Sigmoid colon (tissue), 6 donors: ENCODE measurements at regions not wholly inside any gene's neighbourhood (a gene's known extent, or its start where the extent isn't known, plus 50 kb on each side); places are given as distances from the start of the nearest gene placed in this dataset.

Experiments
- DNase-seq: peaks from one replicate; pipeline ENCODE4 v3.0.0-alpha.2; 2019
- H3K27ac ChIP-seq, 4 donors: fragments of 200-600 bp; sonication (generic); one replicate each; pipeline ENCODE4 v1.5.1; 2016 to 2019; ENCODE audit warnings: mild to moderate bottlenecking in 1 of 4
- H3K27me3 ChIP-seq, 3 donors: fragments of 200-600 bp; sonication (generic); one replicate each; pipeline ENCODE4 v1.5.1; 2019; ENCODE audit warnings: mild to moderate bottlenecking in 1 of 3
- H3K36me3 ChIP-seq, 4 donors: fragments of 200-600 bp; sonication (generic); one replicate each; pipeline ENCODE4 v1.5.1; 2016 to 2019
- H3K4me1 ChIP-seq, 4 donors: fragments of 200-600 bp; sonication (generic); one replicate each; pipeline ENCODE4 v1.5.1; 2017 to 2019
- H3K4me3 ChIP-seq, 4 donors: fragments of 200-600 bp; sonication (generic); one replicate each; pipeline ENCODE4 v1.5.1; 2017 to 2019; ENCODE audit warnings: mild to moderate bottlenecking in 2 of 4, moderate library complexity in 1 of 4
- H3K9me3 ChIP-seq, 4 donors: fragments of 200-600 bp in 3 of 4; sonication (generic) in 3 of 4; one replicate each; pipeline versions ENCODE4 v1.5.1 to v1.6.1; 2013 to 2019
- EP300 ChIP-seq, 4 donors: sonication (generic); formaldehyde crosslinking; IDR thresholded peaks; one replicate each; pipeline ENCODE4 v1.6.1; 2017; ENCODE audit warnings: antibody characterized with exemption in 4 of 4
- POLR2A ChIP-seq, 2 donors: fragments of 450-650 bp; IDR thresholded peaks; one replicate each; pipeline ENCODE4 v1.6.1; 2016; ENCODE audit warnings: antibody characterized with exemption in 2 of 2, mild to moderate bottlenecking in 2 of 2, moderate library complexity in 2 of 2
- POLR2AphosphoS5 ChIP-seq, 4 donors: sonication (generic); formaldehyde crosslinking; IDR thresholded peaks; one replicate each; pipeline ENCODE4 v1.6.1; 2017; ENCODE audit warnings: antibody characterized with exemption in 4 of 4
- WGBS, 2 donors: extraction: QIAGEN DNeasy Blood & Tissue Kit; methylation state at CpG; one replicate each; pipeline ENCODE4 v1.1.7; 2013; 5-methylcytosine and 5-hydroxymethylcytosine counted together
- intact Hi-C: fragments of 100-400 bp; cut with DNase I; formaldehyde crosslinking; loops from one replicate; pipeline ENCODE4 v1.15.1; 2023
- TF ChIP-seq, protein P1 (sequence below), 4 experiments: fragments of 450-650 bp in 3 of 4; fragments of 200-600 bp in 1 of 4; IDR thresholded peaks; one replicate each; pipeline ENCODE4 v1.5.1; 2016 to 2019; ENCODE audit warnings: antibody characterized with exemption in 4 of 4, mild to moderate bottlenecking in 3 of 4, moderate library complexity in 2 of 4
- donor health status: healthy with polysubstance abuse.
- donor health status: healthy.

DNA sequence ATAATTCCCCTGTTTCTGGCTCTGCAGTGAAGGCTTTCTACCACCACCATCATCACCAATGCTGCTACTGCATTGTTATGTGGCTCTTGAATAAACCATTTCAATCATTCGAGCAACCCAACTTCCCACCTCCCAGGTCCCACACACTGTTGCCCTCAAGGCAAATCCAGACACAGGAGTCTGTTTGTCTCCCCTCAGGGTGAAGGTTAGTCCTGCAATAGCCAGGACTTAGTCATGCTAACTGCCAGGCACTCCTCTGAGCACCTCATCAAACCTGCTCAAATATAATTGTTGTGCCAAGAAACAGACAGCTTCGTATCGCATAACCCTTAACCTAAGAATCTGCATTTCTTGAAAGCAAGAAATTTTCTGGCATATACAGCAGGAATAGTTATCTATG is 213.2 kb downstream of the KDR start:
- no peaks in the 10 kb centered on the region for H3K27me3 ChIP-seq
- H3K4me1 ChIP-seq, result no peaks in the 10 kb centered on the region
- no peak for DNase-seq
- H3K9me3 ChIP-seq, result peaks cover 0 to 2% (median 0%) of the 10 kb centered on the region in 4 donors
- H3K27ac ChIP-seq, result no peak overlapping the region
- TF ChIP-seq, protein P1, sequence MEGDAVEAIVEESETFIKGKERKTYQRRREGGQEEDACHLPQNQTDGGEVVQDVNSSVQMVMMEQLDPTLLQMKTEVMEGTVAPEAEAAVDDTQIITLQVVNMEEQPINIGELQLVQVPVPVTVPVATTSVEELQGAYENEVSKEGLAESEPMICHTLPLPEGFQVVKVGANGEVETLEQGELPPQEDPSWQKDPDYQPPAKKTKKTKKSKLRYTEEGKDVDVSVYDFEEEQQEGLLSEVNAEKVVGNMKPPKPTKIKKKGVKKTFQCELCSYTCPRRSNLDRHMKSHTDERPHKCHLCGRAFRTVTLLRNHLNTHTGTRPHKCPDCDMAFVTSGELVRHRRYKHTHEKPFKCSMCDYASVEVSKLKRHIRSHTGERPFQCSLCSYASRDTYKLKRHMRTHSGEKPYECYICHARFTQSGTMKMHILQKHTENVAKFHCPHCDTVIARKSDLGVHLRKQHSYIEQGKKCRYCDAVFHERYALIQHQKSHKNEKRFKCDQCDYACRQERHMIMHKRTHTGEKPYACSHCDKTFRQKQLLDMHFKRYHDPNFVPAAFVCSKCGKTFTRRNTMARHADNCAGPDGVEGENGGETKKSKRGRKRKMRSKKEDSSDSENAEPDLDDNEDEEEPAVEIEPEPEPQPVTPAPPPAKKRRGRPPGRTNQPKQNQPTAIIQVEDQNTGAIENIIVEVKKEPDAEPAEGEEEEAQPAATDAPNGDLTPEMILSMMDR (IDR thresholded peaks at IDR 0.05), result no peak
- TF ChIP-seq POLR2A (IDR thresholded peaks at IDR 0.05), result no peak
- TF ChIP-seq POLR2AphosphoS5 (IDR thresholded peaks at IDR 0.05), result no peak
- no peak for TF ChIP-seq EP300 (IDR thresholded peaks at IDR 0.05)
- intact Hi-C loops, result no loop called here
- no peak overlapping the region for H3K4me3 ChIP-seq
- no peaks in the 10 kb centered on the region for H3K36me3 ChIP-seq
- WGBS, 2 donors, result 88 to 93% methylated on average over 3 of the region's 3 CpGs

DNA sequence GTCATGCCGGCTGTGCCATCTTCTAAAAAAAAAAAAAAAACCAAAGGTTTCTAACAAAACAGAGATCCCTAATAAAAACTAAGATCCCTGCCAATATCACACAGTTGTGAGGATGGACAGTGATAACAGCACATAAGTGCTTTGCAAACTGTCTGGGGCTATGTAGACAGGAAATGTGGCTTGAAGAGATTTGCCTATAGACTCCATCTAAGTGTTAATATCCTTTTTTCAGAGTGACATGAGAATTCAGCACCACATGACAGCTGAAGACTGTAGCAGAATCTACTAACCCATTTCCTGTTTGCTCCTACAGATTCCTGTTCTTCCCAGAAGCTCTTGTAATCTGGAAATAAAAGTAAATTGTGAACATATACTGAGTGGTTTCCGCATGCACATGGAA is 215.4 kb downstream of the KDR start:
- Histone ChIP-seq H3K27me3 (no peaks in the 10 kb centered on the region), H3K4me1 (no peaks in the 10 kb centered on the region), H3K4me3 (no peak overlapping the region), H3K9me3 (peaks cover 0 to 2% (median 0%) of the 10 kb centered on the region in 4 donors), H3K27ac (no peak overlapping the region), H3K36me3 (no peaks in the 10 kb centered on the region)
- TF ChIP-seq POLR2AphosphoS5 (IDR thresholded peaks at IDR 0.05), result no peak
- no peak for TF ChIP-seq POLR2A (IDR thresholded peaks at IDR 0.05)
- TF ChIP-seq, protein P1 (IDR thresholded peaks at IDR 0.05), result no peak
- no peak for TF ChIP-seq EP300 (IDR thresholded peaks at IDR 0.05)
- DNase-seq, result no peak
- WGBS, 2 donors, result 52 to 83% methylated on average over 2 of the region's 2 CpGs
- intact Hi-C loops, result no loop called here

DNA sequence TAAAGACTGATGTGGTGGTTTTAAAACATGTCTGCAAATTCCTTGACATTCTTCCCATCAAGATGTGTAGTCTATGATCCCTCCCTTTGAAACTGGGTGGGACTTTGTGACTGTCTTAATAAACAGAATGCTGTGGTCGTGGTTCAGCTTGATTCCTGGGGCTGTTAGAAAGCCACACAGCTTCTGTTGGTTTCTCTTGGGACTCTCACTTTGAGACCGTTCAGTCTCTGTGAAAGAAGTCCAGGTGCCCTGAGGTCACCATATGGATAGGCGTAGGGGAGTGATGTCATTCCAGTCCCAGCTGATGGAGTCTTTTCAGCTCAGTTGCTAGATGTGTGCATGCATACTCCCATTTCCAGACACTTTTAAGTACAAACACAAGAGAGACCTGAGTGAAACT is 216.6 kb downstream of the KDR start:
- no peak overlapping the region for H3K4me3 ChIP-seq
- H3K9me3 ChIP-seq, result peaks cover 0 to 2% (median 0%) of the 10 kb centered on the region in 4 donors
- intact Hi-C loops, result no loop called here
- TF ChIP-seq EP300 (IDR thresholded peaks at IDR 0.05) (no peak), POLR2A (IDR thresholded peaks at IDR 0.05) (no peak)
- WGBS, 2 donors, result 53 to 57% methylated on average over 3 of the region's 3 CpGs
- no peaks in the 10 kb centered on the region for H3K36me3 ChIP-seq
- DNase-seq, result no peak
- no peaks in the 10 kb centered on the region for H3K27me3 ChIP-seq
- H3K4me1 ChIP-seq, result no peaks in the 10 kb centered on the region
- no peak overlapping the region for H3K27ac ChIP-seq

DNA sequence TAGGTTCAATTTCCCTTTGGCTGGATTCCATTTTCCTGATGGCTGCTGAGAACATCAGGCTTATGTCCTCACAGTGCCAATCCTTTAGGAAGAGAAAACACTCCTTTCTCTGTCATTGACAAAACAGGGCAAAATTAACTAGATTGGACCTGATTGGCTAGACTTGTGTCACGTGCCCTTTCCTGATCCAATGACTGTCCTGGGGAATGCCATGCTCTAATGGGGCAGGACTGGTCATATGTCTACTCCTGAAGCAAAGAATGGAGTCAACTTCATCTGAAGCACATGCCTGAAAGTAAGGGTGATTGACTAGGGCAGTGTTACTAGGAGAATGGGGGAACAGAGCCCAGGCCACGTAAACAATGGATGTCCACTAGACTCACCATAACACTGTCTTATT is 220.4 kb downstream of the KDR start:
- WGBS, 2 donors, result 60 to 85% methylated on average over 2 of the region's 2 CpGs
- DNase-seq, result no peak
- TF ChIP-seq EP300 (IDR thresholded peaks at IDR 0.05) (no peak), POLR2A (IDR thresholded peaks at IDR 0.05) (no peak), POLR2AphosphoS5 (IDR thresholded peaks at IDR 0.05) (no peak)
- TF ChIP-seq, protein P1 (IDR thresholded peaks at IDR 0.05), result no peak
- intact Hi-C loops, result no loop called here
- Histone ChIP-seq H3K36me3 (no peaks in the 10 kb centered on the region), H3K4me1 (no peaks in the 10 kb centered on the region), H3K4me3 (no peak overlapping the region), H3K27ac (no peak overlapping the region), H3K27me3 (no peaks in the 10 kb centered on the region), H3K9me3 (peaks cover 0 to 2% (median 0%) of the 10 kb centered on the region in 4 donors)

DNA sequence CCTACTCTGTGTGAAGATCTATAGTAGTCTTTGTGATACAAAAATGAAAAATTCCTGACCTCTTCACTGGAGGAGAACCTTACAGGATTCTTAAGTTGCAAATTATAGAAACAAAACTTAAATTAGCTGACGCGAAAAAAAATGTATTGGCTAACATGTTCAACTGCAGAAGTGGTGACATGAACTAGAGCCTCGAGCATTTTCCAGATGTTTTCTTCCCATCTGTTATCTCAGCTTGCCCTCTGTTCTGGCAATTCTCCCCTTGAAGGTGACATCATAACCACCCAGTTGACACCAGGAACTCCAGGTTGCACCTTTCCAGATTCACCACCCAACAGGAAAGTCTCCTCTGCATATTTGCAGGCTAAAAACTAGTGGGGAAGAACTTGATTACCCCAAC is 222.4 kb downstream of the KDR start:
- no peak for TF ChIP-seq EP300 (IDR thresholded peaks at IDR 0.05)
- TF ChIP-seq POLR2AphosphoS5 (IDR thresholded peaks at IDR 0.05), result no peak
- TF ChIP-seq, protein P1 (IDR thresholded peaks at IDR 0.05), result no peak
- TF ChIP-seq POLR2A (IDR thresholded peaks at IDR 0.05), result no peak
- H3K9me3 ChIP-seq, result peaks cover 0 to 2% (median 0%) of the 10 kb centered on the region in 4 donors
- no peak overlapping the region for H3K27ac ChIP-seq
- no peak for DNase-seq
- no peak overlapping the region for H3K4me3 ChIP-seq
- 83 to 93% methylated on average over 3 of the region's 3 CpGs for WGBS, 2 donors
- no peaks in the 10 kb centered on the region for H3K36me3 ChIP-seq
- intact Hi-C loops, result no loop called here
- H3K27me3 ChIP-seq, result no peaks in the 10 kb centered on the region
- H3K4me1 ChIP-seq, result no peaks in the 10 kb centered on the region
